ENCODE measurements at regions not wholly inside any gene's neighbourhood (a gene's known extent, or its start where the extent isn't known, plus 50 kb on each side); places are given as distances from the start of the nearest gene placed in this dataset.

- no peak overlapping the region for H2AFZ ChIP-seq (ENCODE audit: low read depth, low read length)
- no peaks in the 10 kb centered on the region for H3K4me1 ChIP-seq (ENCODE audit: control insufficient read depth, extremely low read depth, insufficient read depth, low read length)
- H4K20me1 ChIP-seq (replicated peaks; ENCODE audit: control insufficient read depth, extremely low read depth, insufficient read depth, low read length): no peaks in the 10 kb centered on the region
- H3K79me2 ChIP-seq (ENCODE audit: control insufficient read depth, insufficient read depth, low read length): no peaks in the 10 kb centered on the region
- TF ChIP-seq JUN (IDR thresholded peaks at IDR 0.05; ENCODE audit: borderline replicate concordance, insufficient read depth, insufficient read length, low read depth): no peak
- TF ChIP-seq GATA2 (IDR thresholded peaks at IDR 0.05; ENCODE audit: insufficient read depth, insufficient read length, low read depth, low read length): no peak
- TF ChIP-seq CTCF (IDR thresholded peaks at IDR 0.05; ENCODE audit: extremely low read depth in 1 of 2, insufficient read depth in 1 of 2, low read depth in 1 of 2, low read length in 2 of 2): no peak
- TF ChIP-seq POLR2A (IDR thresholded peaks at IDR 0.05; ENCODE audit: low read depth, low read length): no peak
- no peak for TF ChIP-seq FOS (IDR thresholded peaks at IDR 0.05; ENCODE audit: borderline replicate concordance, insufficient read depth, low read length)
- TF ChIP-seq POLR2AphosphoS5 (IDR thresholded peaks at IDR 0.05; ENCODE audit: insufficient read depth, low read depth, low read length): no peak
- no peak for TF ChIP-seq MAX (IDR thresholded peaks at IDR 0.05; ENCODE audit: insufficient read depth, insufficient read length)
- no peak for TF ChIP-seq EZH2 (IDR thresholded peaks at IDR 0.05; ENCODE audit: borderline replicate concordance, low read depth, low read length, severe bottlenecking)
- no peak for TF ChIP-seq MYC (IDR thresholded peaks at IDR 0.05; ENCODE audit: low read depth, low read length)
- dilution Hi-C loops (cut with MboI; ENCODE audit: extremely low pct_ligation_motif_present, low sequenced_read_pairs) (no loop called here), intact Hi-C loops (cut with micrococcal nuclease) (no loop called here)
- no peaks in the 10 kb centered on the region for H3K9me3 ChIP-seq (replicated peaks; ENCODE audit: control insufficient read depth, insufficient read depth, low read length)
- FAIRE-seq: no peak
- no peak overlapping the region for H3K27ac ChIP-seq (ENCODE audit: insufficient read depth, low read depth, low read length)
- POLR2A ChIA-PET: no interaction called here
- no peaks in the 10 kb centered on the region for H3K27me3 ChIP-seq (ENCODE audit: control insufficient read depth in 2 of 2, insufficient read depth in 2 of 2, low read length in 2 of 2)
- BruUV-seq (replicated peaks): no TSS peak
- H3K9me1 ChIP-seq (replicated peaks; ENCODE audit: control insufficient read depth, extremely low read depth, insufficient read depth, low read length): no peaks in the 10 kb centered on the region
- CTCF ChIA-PET: no interaction called here
- H3K9ac ChIP-seq (replicated peaks; ENCODE audit: extremely low read depth, insufficient read depth, low read length): no peak overlapping the region
- H3K4me2 ChIP-seq (ENCODE audit: insufficient read depth, low read length): no peak overlapping the region
- H3K36me3 ChIP-seq (ENCODE audit: control insufficient read depth in 2 of 2, extremely low read depth in 1 of 2, insufficient read depth in 2 of 2, low read length in 2 of 2): no peaks in the 10 kb centered on the region
- no peak for DNase-seq (ENCODE audit: low read depth, low spot score)
- H3K4me3 ChIP-seq (replicated peaks in 1 of 3; ENCODE audit: insufficient read depth in 1 of 3, low read depth in 1 of 3, low read length in 3 of 3): no peak overlapping the region
Observed at GRCh38 chr16:75806487-75806886, 80.2 kb upstream of the CPHXL start.

Measured in endothelial cell of umbilical vein (primary cell).